Nephron (organoid): ENCODE measurements at regions not wholly inside any gene's neighbourhood (a gene's known extent, or its start where the extent isn't known, plus 50 kb on each side); places are given as distances from the start of the nearest gene placed in this dataset.

Experiments
- H3K27ac Mint-ChIP-seq, 3 experiments: 2 replicates each; pipeline ENCODE4 v1.8.0; 2020; ENCODE audit warnings: mixed read lengths in 3 of 3, mild to moderate bottlenecking in 2 of 3, moderate library complexity in 1 of 3
- H3K27me3 Mint-ChIP-seq: 2 replicates; pipeline ENCODE4 v1.8.0; 2021; ENCODE audit warnings: low read depth, mild to moderate bottlenecking, moderate library complexity, mixed read lengths
- H3K36me3 Mint-ChIP-seq: 2 replicates; pipeline ENCODE4 v1.8.0; 2020; ENCODE audit warnings: low read depth, mixed read lengths
- H3K4me1 Mint-ChIP-seq: 2 replicates; pipeline ENCODE4 v1.8.0; 2020; ENCODE audit warnings: mixed read lengths
- H3K4me3 Mint-ChIP-seq, 3 experiments: 2 replicates each; pipeline ENCODE4 v1.8.0; 2020; ENCODE audit warnings: mild to moderate bottlenecking in 3 of 3, mixed read lengths in 3 of 3, moderate library complexity in 2 of 3
- H3K9me3 Mint-ChIP-seq: 2 replicates; pipeline ENCODE4 v1.8.0; 2020; ENCODE audit warnings: mixed read lengths
- CTCF ChIP-seq, 3 experiments: fragments of 200-600 bp; sonication (generic); IDR thresholded peaks; one replicate each; pipeline ENCODE4 v1.5.0; 2021; ENCODE audit warnings: antibody characterized with exemption in 3 of 3; ENCODE audit not compliant: unreplicated experiment in 3 of 3

GRCh38 chr2:64196963-64197362, 52.7 kb upstream of the PELI1 start:
- Mint-ChIP-seq H3K4me3 (no peak overlapping the region), H3K27ac (peak overlapping the region in 1 of 3 experiments; percentile 18), H3K36me3 (no peaks in the 10 kb centered on the region), H3K9me3 (no peaks in the 10 kb centered on the region), H3K4me1 (peaks cover 25% of the 10 kb centered on the region), H3K27me3 (no peaks in the 10 kb centered on the region)
- TF ChIP-seq CTCF (IDR thresholded peaks at IDR 0.05; ENCODE audit: unreplicated experiment in 3 of 3): no peak

- TF ChIP-seq CTCF (IDR thresholded peaks at IDR 0.05; ENCODE audit: unreplicated experiment in 3 of 3): no peak
- no peak overlapping the region for H3K4me3 Mint-ChIP-seq
- H3K9me3 Mint-ChIP-seq: no peaks in the 10 kb centered on the region
- H3K36me3 Mint-ChIP-seq: no peaks in the 10 kb centered on the region
- H3K4me1 Mint-ChIP-seq: peaks cover 56% of the 10 kb centered on the region
- no peaks in the 10 kb centered on the region for H3K27me3 Mint-ChIP-seq
- H3K27ac Mint-ChIP-seq: peak overlapping the region; percentile 69 to 99 (median 98)
Observed at GRCh38 chr2:64201151-64201550, 56.9 kb upstream of the PELI1 start.

GRCh38 chr2:64202206-64202845, 58.1 kb upstream of the PELI1 start:
- H3K36me3 Mint-ChIP-seq: no peaks in the 10 kb centered on the region
- no peaks in the 10 kb centered on the region for H3K27me3 Mint-ChIP-seq
- no peak for TF ChIP-seq CTCF (IDR thresholded peaks at IDR 0.05; ENCODE audit: unreplicated experiment in 3 of 3)
- H3K4me3 Mint-ChIP-seq: peak overlapping the region in 1 of 3 experiments; percentile 31
- H3K4me1 Mint-ChIP-seq: peaks cover 51% of the 10 kb centered on the region
- H3K27ac Mint-ChIP-seq: peak overlapping the region; percentile 97 to 99 (median 98)
- no peaks in the 10 kb centered on the region for H3K9me3 Mint-ChIP-seq

DNA sequence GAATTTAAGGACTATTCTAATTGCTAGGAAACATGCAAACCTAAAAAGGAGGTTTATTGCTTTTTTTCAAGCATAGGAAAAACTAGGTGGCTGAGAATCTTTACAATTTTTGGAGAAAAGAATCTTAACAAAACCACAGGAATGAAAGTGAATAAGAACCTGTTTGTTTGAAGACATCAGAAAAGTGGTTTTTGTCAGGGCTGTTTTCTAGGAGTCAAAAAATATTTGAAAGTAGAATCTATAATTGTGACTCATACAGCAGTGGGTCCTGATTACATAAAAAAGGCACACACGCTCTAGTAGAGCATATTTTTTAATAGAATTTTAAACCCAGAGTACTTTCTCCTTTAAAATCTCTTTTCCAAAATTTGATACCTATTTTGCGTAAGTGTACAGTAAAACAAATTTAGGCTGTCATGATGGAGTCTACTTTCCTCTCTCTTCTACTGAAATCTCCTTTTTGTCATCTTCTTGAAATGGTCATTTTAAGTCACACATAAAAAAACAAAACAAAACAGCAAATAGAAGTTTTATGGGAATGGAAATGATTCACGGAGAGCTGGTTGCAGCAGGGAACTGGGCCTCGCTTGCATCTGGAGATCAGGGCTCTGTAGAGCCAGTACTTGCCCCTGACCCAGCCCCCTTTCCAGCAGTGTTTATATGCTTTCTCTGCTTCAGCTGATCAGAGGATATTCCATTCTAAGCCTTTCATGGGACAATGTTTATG, 59.1 kb upstream of the PELI1 start:
- Mint-ChIP-seq H3K27ac (peak overlapping the region; percentile 97 to 99 (median 98)), H3K36me3 (no peaks in the 10 kb centered on the region), H3K4me1 (peaks cover 46% of the 10 kb centered on the region), H3K9me3 (no peaks in the 10 kb centered on the region), H3K4me3 (peak overlapping the region; percentile 47 to 59 (median 47)), H3K27me3 (no peaks in the 10 kb centered on the region)
- no peak for TF ChIP-seq CTCF (IDR thresholded peaks at IDR 0.05; ENCODE audit: unreplicated experiment in 3 of 3)

DNA sequence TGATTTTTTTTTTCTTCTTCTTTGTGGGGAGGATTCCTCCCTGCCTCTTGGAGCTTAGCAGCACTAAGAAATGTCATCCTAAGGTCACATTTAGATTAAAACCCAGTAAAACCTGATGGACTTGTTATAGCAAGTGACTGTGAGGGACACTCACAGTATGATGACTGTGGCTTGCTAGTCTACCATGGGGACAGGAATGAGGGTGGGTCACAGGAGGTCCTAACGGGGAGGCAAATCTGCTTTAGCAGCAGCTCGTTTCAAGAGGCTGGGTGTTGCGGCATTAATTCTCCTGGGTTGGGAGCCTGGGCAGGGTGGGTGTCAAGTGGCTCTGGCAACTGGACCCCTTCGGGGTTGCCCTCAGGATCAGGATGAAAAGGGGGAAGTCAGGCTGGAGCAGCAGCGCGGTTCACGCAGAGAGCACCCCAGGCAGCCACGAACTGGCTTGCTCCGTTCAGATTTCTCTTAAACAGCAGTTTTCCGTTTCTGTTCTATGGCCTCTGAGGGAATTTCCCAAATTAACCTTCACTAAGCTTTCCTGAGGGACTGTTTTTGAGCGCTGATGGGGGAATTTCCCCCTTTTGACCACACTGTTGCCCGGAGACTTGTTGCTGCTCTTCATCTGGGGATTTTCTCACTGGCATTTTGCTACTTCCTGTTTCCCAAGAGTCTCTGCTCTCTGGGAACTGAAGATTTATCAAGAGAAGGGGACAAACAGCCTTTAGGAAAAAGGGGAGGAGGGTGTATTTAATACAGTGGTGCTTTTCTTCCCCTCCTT, 59.8 kb upstream of the PELI1 start:
- no peak for TF ChIP-seq CTCF (IDR thresholded peaks at IDR 0.05; ENCODE audit: unreplicated experiment in 3 of 3)
- Mint-ChIP-seq H3K36me3 (no peaks in the 10 kb centered on the region), H3K9me3 (no peaks in the 10 kb centered on the region), H3K27me3 (no peaks in the 10 kb centered on the region), H3K4me3 (peak overlapping the region; percentile 47 to 59 (median 47)), H3K27ac (peak overlapping the region; percentile 97 to 99 (median 98)), H3K4me1 (peaks cover 46% of the 10 kb centered on the region)
